SIG-M5 (cell line): ENCODE measurements at regions not wholly inside any gene's neighbourhood (a gene's known extent, or its start where the extent isn't known, plus 50 kb on each side); places are given as distances from the start of the nearest gene placed in this dataset.

Source experiments
- DNase-seq: peaks from one replicate; lab custom pipeline; 2025; lab: John Stamatoyannopoulos, UW

DNA sequence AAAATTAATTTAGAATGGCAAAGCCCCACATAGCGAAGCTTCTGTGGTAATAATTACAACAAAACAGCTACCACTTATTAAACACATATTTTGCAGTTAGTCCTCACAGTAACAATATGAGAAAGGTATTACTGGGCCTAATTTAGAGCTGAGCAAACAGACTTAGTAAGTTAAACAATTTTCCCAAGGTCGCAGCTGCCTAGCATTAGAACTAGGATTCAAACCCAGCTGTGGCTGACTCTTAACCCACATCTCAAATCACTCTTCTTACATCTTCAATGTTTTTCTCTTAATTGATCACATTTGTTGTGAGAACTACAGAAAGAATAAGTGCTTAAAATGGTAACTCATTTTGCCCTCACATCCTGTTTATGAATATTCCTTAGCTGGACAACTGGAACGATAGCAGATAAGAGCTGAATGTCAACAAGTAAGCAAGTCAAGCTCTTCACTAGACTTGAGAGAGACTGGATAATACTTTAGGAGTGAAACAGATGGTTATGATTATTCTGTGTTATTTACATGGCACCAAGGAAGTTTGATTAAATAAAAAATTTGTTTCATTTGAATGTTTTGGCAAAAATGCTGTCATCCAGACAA, 59.4 kb upstream of the TMEM17 start:
- DNase-seq = no peak

DNA sequence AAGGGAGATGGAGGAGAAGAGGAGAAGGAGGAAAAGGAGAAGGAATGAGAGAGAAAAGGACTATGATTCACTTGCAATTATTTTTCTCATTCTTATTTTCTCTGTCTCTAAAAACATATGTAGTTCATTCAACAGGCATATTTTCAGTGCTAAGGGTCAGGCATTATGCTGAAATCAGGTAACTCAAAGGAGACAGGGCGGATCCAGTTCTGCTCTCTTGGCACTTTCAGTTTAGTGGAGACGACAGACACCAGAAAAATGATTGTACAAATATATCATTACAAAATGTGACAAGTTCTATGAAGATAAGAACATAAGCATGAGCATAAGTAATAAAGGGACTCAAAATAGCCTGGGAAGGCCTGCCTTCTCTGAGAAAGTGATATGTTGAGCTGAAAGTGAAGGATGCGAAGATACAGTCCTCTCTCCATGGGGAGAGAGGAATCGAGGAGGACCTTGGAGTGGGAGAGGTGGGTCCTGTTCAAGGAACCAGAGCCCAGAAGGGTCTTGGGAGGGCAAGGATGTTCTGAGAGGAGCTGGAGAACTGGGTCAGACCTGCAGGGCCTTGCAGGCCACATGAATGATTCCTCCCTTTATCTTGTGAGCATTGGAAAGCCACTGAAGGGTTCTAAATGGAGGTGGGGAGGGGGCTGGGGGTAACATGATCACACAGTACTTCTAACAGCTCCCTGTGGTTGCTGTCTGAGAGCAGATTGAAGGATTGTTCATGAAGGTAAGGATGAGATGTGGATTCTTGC, 58.6 kb upstream of the TMEM17 start:
- no peak for DNase-seq

DNA sequence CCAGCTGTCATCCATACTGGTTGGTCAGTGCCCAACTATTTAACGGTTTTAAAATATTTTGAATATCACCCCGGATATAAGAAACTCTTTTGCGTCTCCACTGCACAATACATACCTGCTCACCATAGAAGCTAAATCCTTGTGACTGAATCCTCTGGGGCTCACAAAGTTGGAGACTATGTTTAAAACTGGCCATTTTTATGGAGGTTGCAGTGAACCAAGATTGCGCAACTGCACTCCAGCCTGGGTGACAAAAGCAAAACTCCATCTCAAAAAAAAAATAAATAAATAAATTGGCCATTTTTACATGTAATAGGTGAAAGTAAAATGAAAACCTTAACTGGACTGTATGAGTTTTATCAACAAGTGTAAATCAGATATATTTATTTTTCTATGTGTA, 55.6 kb upstream of the TMEM17 start:
- DNase-seq = no peak

- DNase-seq = no peak
These were observed 53.6 kb upstream of the TMEM17 start for GRCh38 chr2:62559582-62559981.

GRCh38 chr2:62558743-62559142, 52.7 kb upstream of the TMEM17 start:
- no peak for DNase-seq

- no peak for DNase-seq
These were observed 50.1 kb upstream of the TMEM17 start for GRCh38 chr2:62556086-62556485.
